ENCODE measurements at regions not wholly inside any gene's neighbourhood (a gene's known extent, or its start where the extent isn't known, plus 50 kb on each side); places are given as distances from the start of the nearest gene placed in this dataset.
A peak's percentile ranks its signal among the peaks of the same experiment; 100 is the strongest.

DNA sequence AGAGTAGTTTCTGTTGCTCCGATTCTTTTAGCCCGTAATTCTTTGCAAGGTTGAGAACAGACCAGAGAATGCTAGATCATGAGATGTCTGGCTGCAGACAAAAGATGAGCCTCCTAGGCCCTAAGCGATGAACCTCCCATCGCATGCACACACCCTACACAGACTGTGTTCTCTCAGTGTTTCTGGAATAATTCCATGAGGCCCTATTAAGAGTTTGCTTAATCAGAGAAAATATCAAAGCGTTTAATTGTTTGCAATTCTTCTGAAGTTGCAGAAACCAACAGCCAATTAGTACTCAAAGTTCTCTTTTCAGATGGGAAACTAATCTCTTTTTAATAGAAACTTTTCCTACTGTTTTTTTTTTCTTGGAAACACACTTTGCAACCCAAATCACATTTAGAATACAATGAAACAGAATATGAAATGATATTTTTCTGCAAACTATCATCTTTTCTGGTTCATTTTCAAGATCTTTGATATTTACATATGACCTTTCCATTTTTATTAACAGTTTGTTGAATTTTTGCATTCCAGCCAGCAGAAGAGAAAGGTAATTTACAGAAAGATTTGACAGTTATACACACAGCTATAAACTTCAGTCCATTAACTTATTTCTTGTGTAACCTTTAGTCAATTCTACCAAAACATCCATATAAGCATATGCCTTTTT is 1525.6 kb downstream of the ARAP2 start:
- no peak overlapping the region for H3K4me2 ChIP-seq (ENCODE audit: low read length)
- no peaks in the 10 kb centered on the region for H3F3A ChIP-seq (ENCODE audit: low read length, unreplicated experiment)
- ATAC-seq: no peak
- no peaks in the 10 kb centered on the region for H3K79me2 ChIP-seq (ENCODE audit: low read length)
- H3K27ac ChIP-seq (ENCODE audit: low read length): no peak overlapping the region
- no peaks in the 10 kb centered on the region for H3K9me3 ChIP-seq (ENCODE audit: low read length)
- H3K9me2 ChIP-seq (replicated peaks; ENCODE audit: low read length): no peaks in the 10 kb centered on the region
- no TSS peak for BruUV-seq (replicated peaks)
- POLR2A ChIA-PET (ENCODE audit: unreplicated experiment): no interaction called here
- no peak overlapping the region for H3K9ac ChIP-seq (ENCODE audit: low read length)
- H4K20me1 ChIP-seq (ENCODE audit: low read length): no peaks in the 10 kb centered on the region
- no peaks in the 10 kb centered on the region for H3K27me3 ChIP-seq (ENCODE audit: low read length)
- TF ChIP-seq EZH2phosphoT487 (IDR thresholded peaks at IDR 0.05; ENCODE audit: borderline replicate concordance, low read length): no peak
- TF ChIP-seq, protein P1, sequence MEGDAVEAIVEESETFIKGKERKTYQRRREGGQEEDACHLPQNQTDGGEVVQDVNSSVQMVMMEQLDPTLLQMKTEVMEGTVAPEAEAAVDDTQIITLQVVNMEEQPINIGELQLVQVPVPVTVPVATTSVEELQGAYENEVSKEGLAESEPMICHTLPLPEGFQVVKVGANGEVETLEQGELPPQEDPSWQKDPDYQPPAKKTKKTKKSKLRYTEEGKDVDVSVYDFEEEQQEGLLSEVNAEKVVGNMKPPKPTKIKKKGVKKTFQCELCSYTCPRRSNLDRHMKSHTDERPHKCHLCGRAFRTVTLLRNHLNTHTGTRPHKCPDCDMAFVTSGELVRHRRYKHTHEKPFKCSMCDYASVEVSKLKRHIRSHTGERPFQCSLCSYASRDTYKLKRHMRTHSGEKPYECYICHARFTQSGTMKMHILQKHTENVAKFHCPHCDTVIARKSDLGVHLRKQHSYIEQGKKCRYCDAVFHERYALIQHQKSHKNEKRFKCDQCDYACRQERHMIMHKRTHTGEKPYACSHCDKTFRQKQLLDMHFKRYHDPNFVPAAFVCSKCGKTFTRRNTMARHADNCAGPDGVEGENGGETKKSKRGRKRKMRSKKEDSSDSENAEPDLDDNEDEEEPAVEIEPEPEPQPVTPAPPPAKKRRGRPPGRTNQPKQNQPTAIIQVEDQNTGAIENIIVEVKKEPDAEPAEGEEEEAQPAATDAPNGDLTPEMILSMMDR (conservative IDR thresholded peaks at IDR 0.05; ENCODE audit: low read depth, low read length): no peak
- TF ChIP-seq EZH2 (IDR thresholded peaks at IDR 0.05; ENCODE audit: low read length, unreplicated experiment): no peak
- H3K4me1 ChIP-seq (ENCODE audit: insufficient read depth, low read length): no peaks in the 10 kb centered on the region
- H3K4me3 ChIP-seq (ENCODE audit: low read length): no peak overlapping the region
- no peak overlapping the region for H2AFZ ChIP-seq (ENCODE audit: low read length)
- CTCF ChIA-PET: no interaction called here
- DNase-seq: no peak
- intact Hi-C loops (cut with micrococcal nuclease): no loop called here
- H3K36me3 ChIP-seq (ENCODE audit: low read depth, low read length): no peaks in the 10 kb centered on the region

DNA sequence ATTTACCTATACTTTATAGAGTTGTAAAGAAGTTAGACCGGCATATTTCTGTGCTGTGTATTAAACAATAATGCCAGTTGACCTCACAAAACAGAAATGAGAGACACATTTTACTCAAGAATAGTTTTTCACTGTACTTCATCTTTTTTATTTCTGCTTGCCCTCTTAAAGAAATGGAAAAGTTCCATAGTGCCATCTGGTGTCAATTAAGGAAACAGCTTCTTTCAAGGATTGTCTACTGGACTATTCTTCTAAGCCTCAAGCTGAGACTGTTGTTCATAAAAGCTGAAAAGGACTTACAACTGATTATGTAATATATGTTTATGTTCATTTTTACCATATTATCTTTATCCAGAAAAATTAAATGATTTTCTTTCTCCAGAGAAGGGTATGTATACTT is 1523.7 kb downstream of the ARAP2 start:
- no peaks in the 10 kb centered on the region for H3K9me2 ChIP-seq (replicated peaks; ENCODE audit: low read length)
- H3K27me3 ChIP-seq (ENCODE audit: low read length): no peaks in the 10 kb centered on the region
- H2AFZ ChIP-seq (ENCODE audit: low read length): no peak overlapping the region
- no peak overlapping the region for H3K27ac ChIP-seq (ENCODE audit: low read length)
- no peaks in the 10 kb centered on the region for H3K4me1 ChIP-seq (ENCODE audit: insufficient read depth, low read length)
- intact Hi-C loops (cut with micrococcal nuclease): loop anchor here (1.0 to 10.0 kb wide), 2 partner anchors 1071 to 1214 kb away; no protein-coding TSS in a partner anchor
- no peaks in the 10 kb centered on the region for H3F3A ChIP-seq (ENCODE audit: low read length, unreplicated experiment)
- DNase-seq (peak; percentile 55), ATAC-seq (peak; percentile 38)
- no peak overlapping the region for H3K4me3 ChIP-seq (ENCODE audit: low read length)
- no TSS peak for BruUV-seq (replicated peaks)
- ChIA-PET CTCF (interaction anchor here (0.6 kb wide), 1 partner anchor 1071 kb away, joined by 4 read pairs; no protein-coding TSS in a partner anchor), POLR2A (ENCODE audit: unreplicated experiment) (interaction anchor here (0.6 kb wide), 1 partner anchor 297 kb away, joined by 5 read pairs; no protein-coding TSS in a partner anchor)
- no peaks in the 10 kb centered on the region for H3K9me3 ChIP-seq (ENCODE audit: low read length)
- H3K4me2 ChIP-seq (ENCODE audit: low read length): no peak overlapping the region
- H3K36me3 ChIP-seq (ENCODE audit: low read depth, low read length): no peaks in the 10 kb centered on the region
- no peaks in the 10 kb centered on the region for H3K79me2 ChIP-seq (ENCODE audit: low read length)
- H3K9ac ChIP-seq (ENCODE audit: low read length): no peak overlapping the region
- H4K20me1 ChIP-seq (ENCODE audit: low read length): no peaks in the 10 kb centered on the region
- no peak for TF ChIP-seq EZH2phosphoT487 (IDR thresholded peaks at IDR 0.05; ENCODE audit: borderline replicate concordance, low read length)
- TF ChIP-seq, protein P1 (conservative IDR thresholded peaks at IDR 0.05; ENCODE audit: low read depth, low read length): peak; percentile 63

DNA sequence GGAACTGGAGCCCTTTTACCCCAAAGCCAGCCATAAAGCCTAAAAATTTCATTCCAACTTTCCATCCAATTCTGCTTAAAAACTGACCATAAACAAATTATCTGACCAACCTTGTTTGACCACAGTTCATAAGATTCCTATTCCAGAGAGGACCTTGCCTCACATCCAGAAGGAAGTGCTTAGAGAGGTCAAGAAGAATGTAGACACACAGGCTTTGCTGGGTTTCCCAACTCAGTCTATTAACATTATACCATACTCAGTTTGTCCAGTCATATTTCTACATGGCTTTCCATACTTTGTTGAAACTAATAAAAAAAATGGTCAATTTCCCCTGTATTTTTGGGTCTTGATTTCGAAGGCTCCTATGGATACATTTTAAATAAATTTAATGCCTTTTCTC is 1522.5 kb downstream of the ARAP2 start:
- Histone ChIP-seq H3K4me3 (ENCODE audit: low read length) (no peak overlapping the region), H3K4me2 (ENCODE audit: low read length) (no peak overlapping the region), H3K36me3 (ENCODE audit: low read depth, low read length) (no peaks in the 10 kb centered on the region), H3K9me3 (ENCODE audit: low read length) (no peaks in the 10 kb centered on the region), H3F3A (ENCODE audit: low read length, unreplicated experiment) (no peaks in the 10 kb centered on the region), H4K20me1 (ENCODE audit: low read length) (no peaks in the 10 kb centered on the region), H3K4me1 (ENCODE audit: insufficient read depth, low read length) (no peaks in the 10 kb centered on the region), H3K9ac (ENCODE audit: low read length) (no peak overlapping the region), H3K27ac (ENCODE audit: low read length) (no peak overlapping the region), H3K9me2 (replicated peaks; ENCODE audit: low read length) (no peaks in the 10 kb centered on the region), H3K79me2 (ENCODE audit: low read length) (no peaks in the 10 kb centered on the region), H2AFZ (ENCODE audit: low read length) (no peak overlapping the region), H3K27me3 (ENCODE audit: low read length) (no peaks in the 10 kb centered on the region)
- ATAC-seq (no peak), DNase-seq (no peak)
- ChIA-PET CTCF (no interaction called here), POLR2A (ENCODE audit: unreplicated experiment) (no interaction called here)
- no TSS peak for BruUV-seq (replicated peaks)
- intact Hi-C loops (cut with micrococcal nuclease): loop anchor here (10.0 kb wide), 1 partner anchor 1213 kb away; no protein-coding TSS in a partner anchor
- TF ChIP-seq EZH2 (IDR thresholded peaks at IDR 0.05; ENCODE audit: low read length, unreplicated experiment) (no peak), EZH2phosphoT487 (IDR thresholded peaks at IDR 0.05; ENCODE audit: borderline replicate concordance, low read length) (no peak)
- TF ChIP-seq, protein P1 (conservative IDR thresholded peaks at IDR 0.05; ENCODE audit: low read depth, low read length): no peak
